ENCODE measurements at regions not wholly inside any gene's neighbourhood (a gene's known extent, or its start where the extent isn't known, plus 50 kb on each side); places are given as distances from the start of the nearest gene placed in this dataset.

DNA sequence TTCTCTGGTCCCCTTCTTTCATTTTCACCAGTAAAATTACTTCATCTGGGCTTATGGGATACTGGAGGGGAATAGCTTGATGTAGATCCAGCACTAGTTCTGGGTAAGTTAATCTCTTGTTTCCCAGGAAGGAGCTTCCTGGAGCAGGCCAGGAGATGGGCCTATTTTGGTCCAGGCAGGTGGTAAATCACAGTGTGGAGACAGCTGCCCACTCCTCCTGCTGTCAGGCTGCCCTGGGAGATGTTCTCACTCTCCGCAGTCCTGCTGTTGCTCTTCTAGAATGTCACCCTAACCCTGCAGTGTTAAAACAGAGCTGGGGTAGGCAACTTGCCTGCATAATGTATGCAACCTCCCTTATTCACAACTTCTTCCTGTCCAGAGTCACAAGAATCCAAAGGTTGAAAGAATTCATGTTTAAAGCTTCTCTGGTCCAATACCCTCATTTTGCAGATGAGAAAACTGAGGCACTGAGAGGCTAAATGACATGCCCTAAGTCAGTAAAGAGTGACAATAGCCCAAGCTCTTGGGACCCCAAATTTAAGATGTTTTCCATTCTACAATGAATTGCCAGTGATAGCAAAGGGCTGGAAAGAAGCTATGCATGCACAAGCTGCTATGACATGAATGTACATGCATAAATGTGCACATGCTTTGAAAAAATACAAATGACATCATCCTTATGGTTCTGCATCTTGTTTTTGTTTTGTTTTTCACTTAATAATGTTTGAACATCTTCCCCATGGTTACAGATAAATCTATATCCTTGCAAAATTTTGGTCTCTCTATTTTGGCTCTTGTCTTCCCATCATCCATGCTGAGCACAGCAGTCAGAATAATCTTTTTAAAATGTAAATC lies 71.8 kb upstream of the ADRA1B start:
- TF ChIP-seq, protein P1, sequence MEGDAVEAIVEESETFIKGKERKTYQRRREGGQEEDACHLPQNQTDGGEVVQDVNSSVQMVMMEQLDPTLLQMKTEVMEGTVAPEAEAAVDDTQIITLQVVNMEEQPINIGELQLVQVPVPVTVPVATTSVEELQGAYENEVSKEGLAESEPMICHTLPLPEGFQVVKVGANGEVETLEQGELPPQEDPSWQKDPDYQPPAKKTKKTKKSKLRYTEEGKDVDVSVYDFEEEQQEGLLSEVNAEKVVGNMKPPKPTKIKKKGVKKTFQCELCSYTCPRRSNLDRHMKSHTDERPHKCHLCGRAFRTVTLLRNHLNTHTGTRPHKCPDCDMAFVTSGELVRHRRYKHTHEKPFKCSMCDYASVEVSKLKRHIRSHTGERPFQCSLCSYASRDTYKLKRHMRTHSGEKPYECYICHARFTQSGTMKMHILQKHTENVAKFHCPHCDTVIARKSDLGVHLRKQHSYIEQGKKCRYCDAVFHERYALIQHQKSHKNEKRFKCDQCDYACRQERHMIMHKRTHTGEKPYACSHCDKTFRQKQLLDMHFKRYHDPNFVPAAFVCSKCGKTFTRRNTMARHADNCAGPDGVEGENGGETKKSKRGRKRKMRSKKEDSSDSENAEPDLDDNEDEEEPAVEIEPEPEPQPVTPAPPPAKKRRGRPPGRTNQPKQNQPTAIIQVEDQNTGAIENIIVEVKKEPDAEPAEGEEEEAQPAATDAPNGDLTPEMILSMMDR (IDR thresholded peaks at IDR 0.05; ENCODE audit: extremely low read depth in 1 of 2, insufficient read depth in 1 of 2, low read depth in 1 of 2, low read length in 2 of 2) = no peak
- TF ChIP-seq POLR2A (IDR thresholded peaks at IDR 0.05; ENCODE audit: low read depth, low read length) (no peak), EZH2 (IDR thresholded peaks at IDR 0.05; ENCODE audit: borderline replicate concordance, low read depth, low read length, severe bottlenecking) (no peak), FOS (IDR thresholded peaks at IDR 0.05; ENCODE audit: borderline replicate concordance, insufficient read depth, low read length) (no peak), POLR2AphosphoS5 (IDR thresholded peaks at IDR 0.05; ENCODE audit: insufficient read depth, low read depth, low read length) (no peak), JUN (IDR thresholded peaks at IDR 0.05; ENCODE audit: borderline replicate concordance, insufficient read depth, insufficient read length, low read depth) (no peak), MYC (IDR thresholded peaks at IDR 0.05; ENCODE audit: low read depth, low read length) (no peak)
- TF ChIP-seq, protein P2, sequence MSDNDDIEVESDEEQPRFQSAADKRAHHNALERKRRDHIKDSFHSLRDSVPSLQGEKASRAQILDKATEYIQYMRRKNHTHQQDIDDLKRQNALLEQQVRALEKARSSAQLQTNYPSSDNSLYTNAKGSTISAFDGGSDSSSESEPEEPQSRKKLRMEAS (IDR thresholded peaks at IDR 0.05; ENCODE audit: insufficient read depth, insufficient read length) = no peak
